ENCODE measurements at regions not wholly inside any gene's neighbourhood (a gene's known extent, or its start where the extent isn't known, plus 50 kb on each side); places are given as distances from the start of the nearest gene placed in this dataset.

- TF ChIP-seq CTCF (IDR thresholded peaks at IDR 0.05) (no peak), POLR2A (IDR thresholded peaks at IDR 0.05) (no peak)
Observed at GRCh38 chr3:76615719-76616118, 424.2 kb upstream of the ROBO2 start.

Measured in breast epithelium (tissue), 3 donors.